Activated T-cell treated with anti-CD3 and anti-CD28 coated beads, Interleukin-2, amount 50 U/mL, for 48 hours (primary cell): ENCODE measurements at regions not wholly inside any gene's neighbourhood (a gene's known extent, or its start where the extent isn't known, plus 50 kb on each side); places are given as distances from the start of the nearest gene placed in this dataset.

Experiments used
- DNase-seq, 2 experiments: peaks; one replicate each; pipeline ENCODE4 v3.0.0-alpha.2; 2020

DNA sequence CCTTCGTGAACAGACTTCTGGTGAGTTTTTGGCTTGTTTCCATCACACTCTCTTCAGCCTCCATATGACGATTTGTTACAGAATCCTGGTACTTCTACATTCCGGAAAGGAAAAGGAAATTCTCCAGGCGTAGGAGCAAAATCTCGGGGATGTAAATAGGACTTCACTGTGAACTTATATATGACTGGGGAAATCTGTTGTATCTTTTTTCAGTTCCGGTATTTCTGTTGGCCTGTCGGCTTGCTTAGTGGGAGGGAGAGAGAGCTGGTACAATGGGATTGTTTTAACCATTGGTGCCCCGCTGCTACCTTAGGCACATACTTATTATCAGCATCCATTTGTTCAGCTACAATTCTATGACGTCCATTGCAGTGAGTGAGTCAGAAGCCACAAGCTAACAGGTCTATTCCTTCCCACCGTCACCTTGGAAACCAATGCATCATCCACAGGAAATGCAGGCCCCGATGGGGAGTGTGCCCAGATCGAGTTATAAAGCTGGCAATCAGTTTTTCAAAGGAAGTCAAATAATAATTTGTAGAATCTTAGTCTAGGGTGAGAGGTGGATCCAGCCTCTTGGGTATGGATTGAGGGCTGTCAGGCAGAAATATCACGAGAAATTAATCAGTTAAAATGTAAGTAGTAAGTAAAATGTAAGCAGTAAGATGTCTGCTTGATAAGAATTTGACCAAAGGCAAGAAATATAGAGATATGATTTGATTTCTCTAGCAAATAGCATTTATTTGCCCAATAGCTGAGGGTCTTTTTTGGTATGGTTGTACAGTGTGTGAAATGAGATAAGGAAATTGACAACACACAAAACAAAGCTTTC, 92.0 kb upstream of the MKLN1 start:
- DNase-seq: peak; percentile 73 to 78

DNA sequence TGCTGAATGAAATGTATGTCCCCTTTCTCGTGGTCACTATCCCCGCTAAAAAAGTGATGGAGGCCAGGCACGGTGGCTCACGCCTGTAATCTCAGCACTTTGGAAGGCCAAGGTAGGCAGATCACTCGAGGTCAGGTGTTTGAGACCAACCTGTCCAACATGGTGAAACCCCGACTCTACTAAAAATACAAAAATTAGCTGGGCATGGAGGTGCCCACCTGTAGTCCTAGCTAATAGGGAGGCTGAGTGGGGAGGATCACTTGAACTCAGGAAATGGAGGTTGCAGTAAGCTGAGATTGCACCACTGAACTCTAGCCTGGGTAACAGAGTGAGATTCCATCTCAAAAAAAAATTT, 91.4 kb upstream of the MKLN1 start:
- DNase-seq: no peak

DNA sequence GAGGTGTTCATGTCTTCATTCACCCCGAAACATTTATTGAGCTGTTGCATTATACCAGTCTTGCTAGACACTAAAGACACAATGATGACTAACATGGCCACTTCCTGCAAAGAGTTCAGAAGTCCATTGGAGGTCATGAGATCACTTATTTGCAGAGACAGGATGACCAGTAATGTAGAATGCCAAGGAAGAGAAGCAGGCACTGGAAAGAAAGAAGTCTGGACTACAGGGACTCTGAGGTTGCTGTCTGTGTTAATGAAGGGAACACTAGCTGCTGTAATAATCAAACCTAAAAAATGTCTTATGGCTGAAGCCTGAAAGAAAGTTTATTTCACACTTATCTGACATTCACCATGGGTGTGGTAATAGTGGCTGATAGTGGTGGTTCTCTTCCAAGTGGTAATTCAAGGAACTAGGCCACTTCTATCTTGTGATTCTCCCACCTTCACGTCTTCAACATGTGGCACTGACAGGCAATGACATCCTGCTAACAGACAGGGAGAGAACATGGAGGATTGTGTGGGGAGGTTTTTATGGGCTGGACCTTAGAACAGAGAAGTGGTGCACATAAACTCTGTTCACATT, 89.2 kb upstream of the MKLN1 start:
- DNase-seq: no peak

DNA sequence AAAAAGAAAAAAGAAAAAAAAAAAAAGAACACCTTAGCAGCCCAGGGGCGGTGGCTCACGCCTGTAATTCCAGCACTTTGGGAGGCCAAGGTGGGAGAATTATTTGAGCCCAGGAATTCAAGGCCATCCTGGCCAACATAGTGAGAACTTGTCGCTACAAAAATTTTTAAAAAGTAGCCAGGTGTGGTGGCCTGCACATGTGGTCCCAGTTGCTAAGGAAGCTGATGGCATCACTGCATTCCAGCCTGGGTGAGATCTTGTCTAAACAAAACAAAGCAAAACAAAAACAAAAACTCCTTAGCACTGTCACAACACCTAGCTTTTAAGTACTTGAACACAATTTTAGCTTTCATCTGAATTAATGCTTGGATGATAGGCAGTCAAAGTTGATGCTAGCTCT, 86.3 kb upstream of the MKLN1 start:
- no peak for DNase-seq

DNA sequence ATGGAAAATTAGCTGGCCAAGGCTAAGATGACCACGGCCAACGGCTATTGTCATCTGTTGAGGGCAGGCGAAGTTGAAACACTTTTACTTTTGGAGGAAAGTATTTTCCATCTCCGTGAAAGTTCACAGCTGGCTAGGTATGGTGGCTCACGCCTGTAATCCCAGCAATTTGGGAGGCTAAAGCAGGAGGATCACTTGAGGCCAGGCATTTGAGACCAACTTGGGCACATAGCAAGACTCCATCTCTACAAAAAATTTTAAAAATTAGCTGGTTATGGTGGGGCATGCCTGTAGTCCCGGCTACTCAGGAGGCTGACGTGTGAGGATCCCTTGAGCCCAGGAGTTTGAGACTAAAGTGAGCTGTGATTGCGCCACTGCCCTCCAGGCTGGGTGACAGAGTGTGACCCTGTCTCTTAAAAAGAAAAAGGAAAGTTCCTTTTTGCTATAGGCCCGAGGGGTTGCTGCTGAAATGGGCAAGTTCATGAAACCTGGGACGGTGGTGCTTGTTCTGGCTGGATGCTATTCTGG, 85.5 kb upstream of the MKLN1 start:
- DNase-seq: no peak

DNA sequence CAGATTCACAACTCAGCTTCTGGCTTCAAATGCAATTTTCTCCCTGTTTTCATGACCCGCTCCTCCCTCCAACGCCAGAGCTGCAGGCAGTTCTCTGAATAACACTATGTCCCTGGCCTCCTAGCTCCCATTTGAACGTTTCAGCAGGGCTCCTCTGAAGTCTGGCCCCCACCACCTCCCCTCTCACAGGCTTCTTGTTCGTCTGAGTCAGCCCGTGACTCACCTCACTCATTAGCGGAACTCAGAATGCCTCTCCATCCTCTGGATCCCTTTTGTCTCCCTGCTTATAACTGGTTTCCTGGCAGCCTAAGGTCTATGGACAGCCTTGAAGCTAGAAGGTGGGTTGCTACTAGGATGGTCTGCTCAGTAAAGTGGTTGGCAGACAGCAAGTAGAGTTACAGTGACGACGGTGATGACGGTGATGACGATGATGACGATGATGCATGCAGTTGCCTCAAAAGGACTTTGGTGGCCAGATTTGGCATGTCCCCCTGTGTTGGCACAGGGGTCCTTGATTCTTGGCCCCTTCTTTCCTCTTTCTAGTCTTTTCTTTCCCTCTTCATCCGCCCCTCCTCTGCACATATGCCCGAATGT, 83.3 kb upstream of the MKLN1 start:
- no peak for DNase-seq

DNA sequence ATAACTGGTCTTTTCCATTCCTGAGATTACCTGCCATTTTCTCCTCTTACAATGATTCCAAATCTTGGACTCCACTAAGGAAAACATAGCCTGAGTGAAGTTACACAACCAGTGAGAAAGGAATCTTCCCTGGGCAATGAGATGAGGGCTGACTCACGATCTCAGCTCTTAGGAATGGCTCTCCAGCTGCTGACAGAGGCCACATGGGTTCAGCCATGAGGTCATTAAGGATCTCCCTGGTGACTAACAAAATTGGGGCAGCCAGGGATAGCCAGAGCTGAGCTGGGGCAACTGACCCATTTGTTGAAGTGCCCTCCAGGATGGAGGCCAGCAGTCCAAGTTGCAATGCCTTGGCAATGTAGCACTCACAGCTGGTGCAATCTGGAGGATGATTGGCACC, 78.7 kb upstream of the MKLN1 start:
- no peak for DNase-seq

DNA sequence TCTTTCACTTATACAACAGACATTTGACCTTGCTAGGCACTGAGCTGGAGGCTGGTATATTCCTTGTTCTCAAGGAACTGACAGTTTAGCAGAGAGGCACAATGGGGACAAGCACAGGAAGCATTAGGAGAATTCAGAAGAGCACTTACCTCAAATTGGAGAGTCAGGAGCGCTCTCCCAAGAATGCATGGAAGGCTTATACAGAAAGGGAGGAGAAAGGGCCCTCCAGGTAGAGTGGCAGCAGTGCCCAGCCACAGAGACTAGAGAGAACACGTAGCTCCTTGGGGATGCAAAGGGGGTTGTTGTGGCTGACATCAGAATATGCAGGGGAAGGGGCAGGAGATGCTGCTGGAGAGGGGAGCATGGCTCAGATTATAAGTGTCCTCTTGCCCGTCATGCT, 78.2 kb upstream of the MKLN1 start:
- no peak for DNase-seq

DNA sequence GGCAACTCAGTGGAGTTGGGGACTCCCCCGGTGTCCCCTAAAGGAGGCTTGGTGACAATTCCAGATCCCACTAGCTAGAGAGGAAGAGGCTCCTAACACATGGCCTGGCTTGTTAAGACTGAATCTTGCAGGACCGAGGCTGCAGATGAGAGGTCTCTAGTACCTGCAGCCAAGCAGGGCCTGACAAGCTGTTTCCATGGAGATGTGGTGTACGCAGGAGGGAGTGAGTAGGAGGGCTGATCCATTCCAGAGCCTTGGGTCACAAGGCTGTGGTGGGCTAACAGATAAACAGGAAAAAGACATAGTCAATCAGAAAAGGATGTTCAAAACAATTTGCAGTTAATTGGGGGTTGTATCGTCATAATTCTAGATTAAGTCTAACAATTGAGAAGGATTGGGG, 77.3 kb upstream of the MKLN1 start:
- no peak for DNase-seq

DNA sequence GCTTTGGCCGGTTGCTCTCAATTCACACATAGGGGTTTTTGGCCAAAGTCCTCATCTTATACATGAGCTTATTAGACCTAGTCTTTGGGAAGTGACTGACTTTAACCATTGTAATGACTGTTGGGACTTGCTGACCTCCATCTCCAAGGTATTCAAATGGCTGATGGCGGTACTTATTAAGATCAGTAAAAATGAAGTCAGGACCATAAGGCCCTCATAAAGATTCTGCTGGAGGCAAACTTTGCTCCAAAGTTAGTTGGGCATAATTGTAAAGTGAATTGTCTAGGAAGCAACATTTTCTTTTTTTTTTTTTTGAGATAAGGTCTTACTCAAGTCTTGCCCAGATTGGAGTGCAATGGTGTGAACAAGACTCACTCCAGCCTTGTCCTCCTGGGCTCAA, 76.3 kb upstream of the MKLN1 start:
- no peak for DNase-seq

DNA sequence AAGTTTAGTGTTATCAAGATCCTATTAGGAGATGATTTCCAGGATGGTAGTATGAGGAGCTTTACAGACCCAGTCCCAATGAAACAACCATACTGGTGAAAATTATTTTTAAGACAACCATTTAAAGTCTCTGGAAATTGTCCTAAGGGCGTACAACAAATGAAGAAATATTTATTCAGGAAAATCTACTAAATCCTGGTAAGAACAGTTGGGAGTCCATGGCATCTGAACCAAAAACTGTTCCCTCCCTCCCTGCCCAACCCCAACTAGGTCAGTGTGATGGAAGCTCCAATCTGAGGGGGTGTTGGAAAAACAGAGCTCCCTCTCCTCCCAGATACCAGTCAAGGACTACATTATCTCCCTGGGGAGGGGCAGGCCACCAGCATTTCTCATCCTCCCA, 74.7 kb upstream of the MKLN1 start:
- no peak for DNase-seq

DNA sequence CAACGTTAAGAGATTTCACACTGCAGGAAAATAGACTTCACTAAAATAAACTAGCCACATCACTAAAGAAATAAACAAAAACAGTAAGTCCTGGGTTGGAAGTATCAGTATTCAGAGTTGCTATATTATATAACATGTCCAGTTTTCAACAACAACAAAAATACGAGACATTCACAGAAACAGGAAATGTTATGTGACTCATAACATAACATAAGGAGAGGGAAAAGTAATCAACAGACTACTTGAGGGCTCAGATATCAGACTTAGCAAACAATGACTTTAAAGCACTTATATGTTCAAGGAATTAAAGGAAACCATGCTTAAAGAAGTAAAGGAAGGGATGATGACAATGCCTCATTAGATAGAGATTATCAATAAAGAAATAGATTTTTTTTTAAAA, 73.5 kb upstream of the MKLN1 start:
- no peak for DNase-seq

DNA sequence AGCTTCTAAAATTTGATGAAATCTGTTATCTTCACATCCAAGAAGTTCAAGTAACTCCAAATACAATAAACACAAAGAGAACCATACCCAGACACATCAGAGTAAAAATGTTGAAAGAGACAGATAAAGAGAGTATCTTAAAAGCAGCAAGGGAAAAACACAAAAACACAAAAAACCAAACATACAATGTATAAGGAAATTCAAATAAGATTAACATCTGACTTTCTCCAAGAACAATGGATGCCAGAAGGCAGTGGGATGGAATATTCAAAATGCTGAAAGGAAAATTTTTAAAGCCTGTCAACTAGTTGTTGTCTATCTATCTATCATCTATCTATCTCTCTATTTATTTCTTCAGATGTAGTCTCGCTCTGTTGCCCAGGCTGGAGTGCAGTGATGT, 72.4 kb upstream of the MKLN1 start:
- no peak for DNase-seq

DNA sequence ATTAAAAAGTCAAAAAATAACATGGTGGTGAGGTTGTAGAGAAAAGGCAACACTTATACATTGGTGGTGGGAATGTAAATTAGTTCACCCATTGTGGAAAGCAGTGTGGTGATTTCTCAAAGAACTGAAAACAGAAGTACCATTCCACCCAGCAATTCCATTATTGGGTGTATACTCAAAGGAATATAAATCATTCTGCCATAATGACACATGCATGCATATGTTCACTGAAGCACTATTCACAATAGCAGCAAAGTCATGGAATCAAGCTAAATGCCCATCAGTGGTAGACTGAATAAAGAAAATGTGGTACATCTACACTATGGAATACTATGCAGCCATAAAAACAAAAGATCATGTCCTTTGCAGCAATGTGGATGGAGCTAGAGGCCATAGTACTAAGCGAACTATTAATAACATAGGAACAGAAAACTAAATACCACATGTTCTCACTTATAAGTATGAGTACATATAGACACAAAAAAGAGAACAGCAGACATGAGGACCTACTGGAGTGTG, 66.1 kb upstream of the MKLN1 start:
- no peak for DNase-seq

DNA sequence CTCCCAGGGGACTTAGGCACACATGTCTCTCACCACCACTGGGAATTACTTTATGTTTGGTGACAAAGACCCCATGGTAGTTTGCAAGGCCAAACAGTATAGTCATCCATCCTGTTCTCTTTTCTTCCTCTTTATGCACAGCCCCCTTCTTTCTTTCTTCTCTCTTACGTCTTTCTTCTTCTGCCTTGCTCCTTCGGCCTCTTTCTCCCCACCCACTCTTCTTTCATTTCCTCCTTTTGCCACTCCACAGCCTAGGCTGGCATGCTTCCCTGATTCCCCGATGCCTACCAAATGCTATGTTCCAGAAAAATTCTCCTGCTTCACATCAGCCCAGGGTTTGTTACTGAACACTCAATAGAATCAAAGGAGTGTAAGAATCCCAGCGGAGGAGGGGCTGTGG, 62.4 kb upstream of the MKLN1 start:
- no peak for DNase-seq

DNA sequence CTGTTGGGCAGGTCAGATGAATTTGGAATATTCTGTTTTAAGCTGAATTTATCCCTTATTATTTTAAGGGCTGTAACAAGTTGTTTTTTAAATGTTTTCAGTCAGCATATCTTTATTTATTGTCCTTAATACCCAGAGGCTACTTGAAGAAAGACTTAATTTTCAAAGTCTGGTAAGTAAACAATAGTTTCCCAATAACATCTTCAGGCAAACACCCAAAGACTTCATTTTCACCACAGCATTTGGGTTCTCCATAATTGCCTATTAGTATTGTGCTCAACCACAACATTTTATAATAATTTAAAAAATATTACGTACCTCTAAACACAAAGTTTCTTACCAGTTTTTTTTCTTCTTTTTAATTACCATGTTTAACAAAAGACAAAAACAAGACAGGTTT, 60.0 kb upstream of the MKLN1 start:
- DNase-seq: no peak

DNA sequence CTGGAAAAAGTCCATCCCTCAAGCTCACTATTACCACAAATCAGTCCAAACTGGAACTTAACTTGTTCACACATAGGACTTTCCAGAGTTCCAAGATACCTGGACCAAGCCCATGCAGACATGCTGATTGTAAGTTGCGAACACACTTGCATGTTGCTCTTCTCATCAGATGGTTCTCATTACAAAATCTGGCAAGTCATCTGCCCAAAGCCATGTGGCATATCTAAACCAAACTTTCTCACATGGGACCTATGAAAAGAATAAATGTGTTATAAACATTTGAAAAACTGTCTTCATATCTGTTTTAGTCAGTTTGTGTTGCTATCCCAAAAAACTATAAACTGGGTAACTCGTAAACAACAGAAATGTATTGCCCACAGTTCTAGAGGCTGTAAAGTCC, 58.8 kb upstream of the MKLN1 start:
- no peak for DNase-seq

DNA sequence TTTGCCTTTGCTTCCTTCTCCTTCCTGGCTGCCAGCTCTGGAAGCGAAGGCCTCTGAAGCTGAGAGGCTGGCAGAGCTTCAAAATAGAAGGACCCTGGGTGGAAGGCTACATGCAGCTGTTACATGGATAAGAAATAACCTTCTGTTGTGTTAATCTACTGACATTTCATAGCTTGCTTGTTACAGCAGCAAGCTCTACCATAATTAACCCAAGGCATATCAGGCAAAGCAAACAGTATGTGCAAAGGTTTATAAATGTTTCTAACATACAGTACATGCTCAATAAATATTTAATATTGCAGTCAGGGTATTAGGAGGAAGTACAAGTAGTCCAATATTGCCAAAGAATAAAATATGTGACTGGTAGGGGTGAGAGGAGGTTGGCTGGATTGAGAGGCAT, 55.6 kb upstream of the MKLN1 start:
- DNase-seq: no peak

DNA sequence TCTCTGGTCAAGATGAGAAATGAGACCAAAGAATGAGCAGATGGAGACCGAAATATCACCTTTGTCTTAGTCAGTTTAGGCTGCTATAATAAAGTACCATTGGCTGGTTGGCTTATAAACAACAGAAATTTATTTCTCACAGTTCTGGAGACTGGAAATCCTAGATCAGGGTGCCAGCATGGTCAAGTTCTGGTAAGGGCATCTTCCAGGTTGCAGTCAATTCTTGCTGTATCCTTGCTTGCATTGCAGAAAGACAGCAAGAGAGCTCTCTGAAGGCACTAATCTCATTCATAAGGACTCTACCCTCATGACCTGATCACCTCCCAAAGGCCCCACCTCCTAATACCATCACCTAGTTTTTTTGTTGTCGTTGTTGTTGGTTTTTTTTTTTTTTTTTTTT, 52.7 kb upstream of the MKLN1 start:
- no peak for DNase-seq

DNA sequence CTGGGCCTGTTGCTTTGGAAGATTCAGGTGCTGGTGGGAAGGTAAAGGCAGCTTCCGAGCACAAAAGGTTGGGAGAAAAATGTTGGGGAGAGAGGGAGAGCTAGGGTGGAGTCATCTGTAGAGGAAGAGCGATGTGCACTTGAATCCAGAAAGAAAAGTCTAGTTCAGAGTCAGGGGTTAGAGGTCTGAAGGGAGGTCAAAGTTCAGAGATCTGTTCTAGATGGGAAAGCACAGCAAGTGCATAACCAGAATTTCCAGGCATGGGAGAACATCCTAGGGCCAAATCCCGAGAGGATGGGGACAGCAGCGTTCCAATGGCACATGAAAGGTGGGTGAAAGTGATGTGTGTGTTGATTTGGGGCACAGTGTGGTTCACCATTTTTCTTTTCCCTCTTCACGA, 51.5 kb upstream of the MKLN1 start:
- no peak for DNase-seq

DNA sequence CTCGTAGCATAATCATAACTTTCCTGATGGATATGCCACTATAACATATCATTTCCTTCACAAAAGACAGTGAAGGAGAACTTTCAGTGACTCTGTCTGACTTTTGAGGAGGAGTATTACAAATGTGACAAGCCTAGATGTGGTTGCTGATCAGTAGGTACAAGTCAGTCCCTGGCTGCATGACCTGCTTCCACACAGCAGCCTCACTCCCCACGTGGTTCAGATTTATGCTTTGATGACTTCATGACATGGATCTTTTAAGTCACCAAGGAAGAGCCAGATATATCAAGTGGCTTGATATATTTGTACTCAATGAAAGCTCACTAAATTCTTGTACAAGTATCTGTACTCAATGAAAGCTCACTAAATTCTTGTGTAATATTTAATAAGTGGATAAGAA, 50.9 kb upstream of the MKLN1 start:
- no peak for DNase-seq
